ENCODE measurements at regions not wholly inside any gene's neighbourhood (a gene's known extent, or its start where the extent isn't known, plus 50 kb on each side); places are given as distances from the start of the nearest gene placed in this dataset.

GRCh38 chr5:158322620-158323019 lies 463.7 kb upstream of the CLINT1 start:
- DNase-seq, result no peak

GRCh38 chr5:158320934-158321333 lies 462.0 kb upstream of the CLINT1 start:
- DNase-seq, result no peak

GRCh38 chr5:158320178-158320674 lies 461.3 kb upstream of the CLINT1 start:
- no peak for DNase-seq

GRCh38 chr5:158317507-158317906 lies 458.6 kb upstream of the CLINT1 start:
- DNase-seq, result no peak

- no peak for DNase-seq
These were observed 455.0 kb upstream of the CLINT1 start for GRCh38 chr5:158313733-158314464.

- no peak for DNase-seq
These were observed 454.2 kb upstream of the CLINT1 start for GRCh38 chr5:158313027-158313732.

GRCh38 chr5:158309088-158309807 lies 450.3 kb upstream of the CLINT1 start:
- DNase-seq, result no peak

GRCh38 chr5:158308429-158309025 lies 449.6 kb upstream of the CLINT1 start:
- no peak for DNase-seq

- no peak for DNase-seq
These were observed 446.9 kb upstream of the CLINT1 start for GRCh38 chr5:158305861-158306260.

- no peak for DNase-seq
These were observed 445.7 kb upstream of the CLINT1 start for GRCh38 chr5:158304607-158305006.

GRCh38 chr5:158303883-158304282 lies 444.9 kb upstream of the CLINT1 start:
- DNase-seq, result no peak

GRCh38 chr5:158303275-158303674 lies 444.3 kb upstream of the CLINT1 start:
- no peak for DNase-seq

GRCh38 chr5:158302029-158302428 lies 443.1 kb upstream of the CLINT1 start:
- DNase-seq, result no peak

GRCh38 chr5:158301186-158301585 lies 442.2 kb upstream of the CLINT1 start:
- no peak for DNase-seq

- DNase-seq, result no peak
These were observed 441.3 kb upstream of the CLINT1 start for GRCh38 chr5:158300256-158300655.

GRCh38 chr5:158297002-158297527 lies 438.1 kb upstream of the CLINT1 start:
- no peak for DNase-seq

GRCh38 chr5:158294701-158295100 lies 435.8 kb upstream of the CLINT1 start:
- DNase-seq, result no peak

GRCh38 chr5:158292981-158293380 lies 434.0 kb upstream of the CLINT1 start:
- no peak for DNase-seq

GRCh38 chr5:158289967-158290366 lies 431.0 kb upstream of the CLINT1 start:
- DNase-seq, result no peak

- no peak for DNase-seq
These were observed 429.3 kb upstream of the CLINT1 start for GRCh38 chr5:158288272-158288657.

- no peak for DNase-seq
These were observed 428.8 kb upstream of the CLINT1 start for GRCh38 chr5:158287643-158288271.

GRCh38 chr5:158286827-158287226 lies 427.9 kb upstream of the CLINT1 start:
- no peak for DNase-seq

- no peak for DNase-seq
These were observed 426.8 kb upstream of the CLINT1 start for GRCh38 chr5:158285698-158286097.

Measured in activated T-cell treated with anti-CD3 and anti-CD28 coated beads for 4 hours (primary cell).